HepG2 (cell line): ENCODE measurements at regions not wholly inside any gene's neighbourhood (a gene's known extent, or its start where the extent isn't known, plus 50 kb on each side); places are given as distances from the start of the nearest gene placed in this dataset.
"Not testable (repeated sequence)": the region's sequence is repeated elsewhere in the genome, so short reads cannot be mapped to it uniquely, and the experiment has no call there.

Experiments
- ATAC-seq: fragments of 200-7000 bp; cut with Tn5 transposase; 3 replicates; pipeline ENCODE4 v1.9.1; 2020; ENCODE audit warnings: mild to moderate bottlenecking, moderate library complexity
- BruUV-seq: library from RNA; stranded (reverse); fragments of 400-500 nt; replicated peaks from 2 replicates; lab custom pipeline; 2021; lab: Mats Ljungman, UMichigan
- CTCF ChIA-PET: fragments of 300-600 bp; formaldehyde crosslinking; extraction: SDS; loops from one replicate; lab custom pipeline; 2021; ENCODE audit warnings: low total read pairs, inconsistent platforms, low intra/inter-chr PET ratio; lab: Yijun Ruan, JAX
- POLR2A ChIA-PET: fragments of 350-600 bp; sonication (Branson Sonifier 250); formaldehyde crosslinking; loops from one replicate; lab custom pipeline; 2020; ENCODE audit warnings: antibody characterized with exemption, inconsistent platforms; lab: Yijun Ruan, JAX
- DNase-seq: peaks from one replicate; pipeline ENCODE4 v3.0.0-alpha.2; 2015; ENCODE audit warnings: low spot score
- FAIRE-seq: peaks from 3 replicates; lab custom pipeline; 2011; peaks lifted over from hg19 to GRCh38; lab: Jason Lieb, UNC
- H2AFZ ChIP-seq: one replicate; pipeline ENCODE4 v1.6.1; 2011; ENCODE audit warnings: low read length, inconsistent platforms
- H3K27ac ChIP-seq: fragments of 300-600 bp; 3 replicates; pipeline ENCODE4 v1.8.0; 2011; ENCODE audit warnings: mixed run types, mild to moderate bottlenecking, mixed read lengths, low read length, inconsistent platforms; ENCODE audit not compliant: insufficient read depth; ENCODE audit errors: extremely low read length
- H3K27me3 ChIP-seq, 2 experiments: fragments of 200-600 bp in 1 of 2; 2 replicates in 1 of 2; 3 replicates in 1 of 2; pipeline versions ENCODE4 v1.6.0 to v1.8.0; 2011; ENCODE audit warnings: low read length in 2 of 2, mild to moderate bottlenecking in 2 of 2, moderate library complexity in 2 of 2, inconsistent platforms in 1 of 2; ENCODE audit not compliant: insufficient read depth in 2 of 2, control insufficient read depth in 1 of 2
- H3K36me3 ChIP-seq, 2 experiments: fragments of 200-600 bp in 1 of 2; replicated peaks in 1 of 2; 2 replicates in 1 of 2; 3 replicates in 1 of 2; pipeline versions ENCODE4 v1.5.1 to v1.8.0; 2011; ENCODE audit warnings: low read length in 2 of 2, inconsistent platforms in 1 of 2; ENCODE audit not compliant: insufficient read depth in 2 of 2, control insufficient read depth in 1 of 2
- H3K4me1 ChIP-seq: 2 replicates; pipeline ENCODE4 v1.5.1; 2012; ENCODE audit warnings: low read length, inconsistent platforms; ENCODE audit not compliant: insufficient read depth
- H3K4me2 ChIP-seq: 2 replicates; pipeline ENCODE4 v1.6.0; 2011; ENCODE audit warnings: low read depth, low read length, inconsistent platforms
- H3K4me3 ChIP-seq, 3 experiments: fragments of 200-600 bp in 1 of 3; sonication (generic), shearing (Covaris generic) in 1 of 3; replicated peaks in 1 of 3; 2 replicates each; pipeline ENCODE4 v1.5.1; 2011 to 2016; ENCODE audit warnings: low read length in 3 of 3, inconsistent platforms in 2 of 3, low read depth in 2 of 3, mild to moderate bottlenecking in 2 of 3, control low read depth in 1 of 3, mixed read lengths in 1 of 3; ENCODE audit not compliant: insufficient read depth in 1 of 3
- H3K79me2 ChIP-seq: one replicate; pipeline ENCODE4 v1.6.1; 2011; ENCODE audit warnings: low read length, inconsistent platforms; ENCODE audit not compliant: insufficient read depth
- H3K9ac ChIP-seq: 2 replicates; pipeline ENCODE4 v1.6.0; 2011; ENCODE audit warnings: mild to moderate bottlenecking, low read depth, low read length, inconsistent platforms; ENCODE audit not compliant: insufficient read depth
- H3K9me3 ChIP-seq: 2 replicates; pipeline ENCODE4 v1.5.1; 2012; ENCODE audit warnings: mild to moderate bottlenecking, low read length
- H4K20me1 ChIP-seq: 2 replicates; pipeline ENCODE4 v1.6.0; 2011; ENCODE audit warnings: inconsistent platforms, mild to moderate bottlenecking, low read length, moderate library complexity; ENCODE audit not compliant: insufficient read depth
- ETV6 ChIP-seq: sonication (generic); formaldehyde crosslinking; conservative IDR thresholded peaks from 2 replicates; pipeline ENCODE4 v1.4.0; 2020; ENCODE audit warnings: missing genetic modification reagents
- LCORL ChIP-seq, 2 experiments: fragments of 450-650 bp in 1 of 2; sonication (generic) in 1 of 2; formaldehyde crosslinking in 1 of 2; IDR thresholded peaks; 2 replicates each; pipeline versions ENCODE4 v1.5.0 to v1.6.1; 2017 to 2020; ENCODE audit warnings: antibody characterized with exemption in 1 of 2, missing genetic modification reagents in 1 of 2
- MAFG ChIP-seq: sonication (generic); formaldehyde crosslinking; IDR thresholded peaks from 2 replicates; pipeline ENCODE4 v1.5.1; 2020; ENCODE audit warnings: mild to moderate bottlenecking, missing genetic modification reagents
- SNAI1 ChIP-seq: sonication (generic); formaldehyde crosslinking; IDR thresholded peaks from 2 replicates; pipeline ENCODE4 v1.5.0; 2020; ENCODE audit warnings: mild to moderate bottlenecking, missing genetic modification reagents, borderline replicate concordance
- SSRP1 ChIP-seq: IDR thresholded peaks from 2 replicates; pipeline ENCODE4 v1.6.1; 2016; ENCODE audit warnings: control low read depth
- ZBTB39 ChIP-seq: sonication (generic); formaldehyde crosslinking; IDR thresholded peaks from 2 replicates; pipeline ENCODE4 v1.5.0; 2020; ENCODE audit warnings: missing genetic modification reagents
- ZNF737 ChIP-seq: sonication (generic); formaldehyde crosslinking; IDR thresholded peaks from 2 replicates; pipeline ENCODE4 v1.5.0; 2020; ENCODE audit warnings: missing genetic modification reagents, mild to moderate bottlenecking, borderline replicate concordance
- WGBS: methylation state at CpG from one replicate; pipeline ENCODE4 v1.1.6; 2017; ENCODE audit warnings: low lambda C conversion rate; 5-methylcytosine and 5-hydroxymethylcytosine counted together
- in situ Hi-C: cut with HindIII; loops from 2 replicates; pipeline ENCODE4 v1.10.0; 2017; ENCODE audit warnings: low pct_unique_long_range_greater_than_20kb; ENCODE audit not compliant: extremely low pct_ligation_motif_present
- intact Hi-C: fragments of 100-400 bp; cut with micrococcal nuclease; formaldehyde crosslinking; loops from one replicate; pipeline ENCODE4 v1.10.0; 2022; ENCODE audit not compliant: unreplicated experiment
- TF ChIP-seq, protein P1 (sequence below): sonication (generic); formaldehyde crosslinking; IDR thresholded peaks from 2 replicates; pipeline ENCODE4 v1.5.1; 2020; ENCODE audit warnings: mild to moderate bottlenecking, moderate library complexity, missing genetic modification reagents
- TF ChIP-seq, protein P2 (sequence below): sonication (generic); formaldehyde crosslinking; IDR thresholded peaks from 2 replicates; pipeline ENCODE4 v1.5.0; 2020; ENCODE audit warnings: mild to moderate bottlenecking, missing genetic modification reagents

GRCh38 chr1:147103416-147104155 is 68.7 kb downstream of the PRKAB2 start:
- H3K4me2 ChIP-seq, H4K20me1 ChIP-seq, H2AFZ ChIP-seq, ATAC-seq, POLR2A ChIA-PET, H3K79me2 ChIP-seq, H3K9me3 ChIP-seq, DNase-seq, H3K27me3 ChIP-seq, BruUV-seq, H3K4me3 ChIP-seq, H3K9ac ChIP-seq, H3K27ac ChIP-seq, intact Hi-C loops, CTCF ChIA-PET, H3K4me1 ChIP-seq, H3K36me3 ChIP-seq, FAIRE-seq, in situ Hi-C loops: not testable (repeated sequence)
- 12% methylated on average over 5 of the region's 5 CpGs for WGBS

- in situ Hi-C loops: no loop called here
- CTCF ChIA-PET: no interaction called here
- intact Hi-C loops: no loop called here
- TF ChIP-seq ETV6 (CRISPR knock-in tag) (no peak), ZBTB39 (no peak), SNAI1 (no peak), MAFG (CRISPR knock-in tag) (no peak), SSRP1 (CRISPR knock-in tag) (no peak), ZNF737 (CRISPR knock-in tag) (no peak), LCORL (IDR thresholded peaks at IDR 0.05) (no peak), LCORL (CRISPR knock-in tag; IDR thresholded peaks at IDR 0.05) (no peak)
- TF ChIP-seq, protein P1, sequence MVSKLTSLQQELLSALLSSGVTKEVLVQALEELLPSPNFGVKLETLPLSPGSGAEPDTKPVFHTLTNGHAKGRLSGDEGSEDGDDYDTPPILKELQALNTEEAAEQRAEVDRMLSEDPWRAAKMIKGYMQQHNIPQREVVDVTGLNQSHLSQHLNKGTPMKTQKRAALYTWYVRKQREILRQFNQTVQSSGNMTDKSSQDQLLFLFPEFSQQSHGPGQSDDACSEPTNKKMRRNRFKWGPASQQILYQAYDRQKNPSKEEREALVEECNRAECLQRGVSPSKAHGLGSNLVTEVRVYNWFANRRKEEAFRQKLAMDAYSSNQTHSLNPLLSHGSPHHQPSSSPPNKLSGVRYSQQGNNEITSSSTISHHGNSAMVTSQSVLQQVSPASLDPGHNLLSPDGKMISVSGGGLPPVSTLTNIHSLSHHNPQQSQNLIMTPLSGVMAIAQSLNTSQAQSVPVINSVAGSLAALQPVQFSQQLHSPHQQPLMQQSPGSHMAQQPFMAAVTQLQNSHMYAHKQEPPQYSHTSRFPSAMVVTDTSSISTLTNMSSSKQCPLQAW: no peak
- TF ChIP-seq, protein P2, sequence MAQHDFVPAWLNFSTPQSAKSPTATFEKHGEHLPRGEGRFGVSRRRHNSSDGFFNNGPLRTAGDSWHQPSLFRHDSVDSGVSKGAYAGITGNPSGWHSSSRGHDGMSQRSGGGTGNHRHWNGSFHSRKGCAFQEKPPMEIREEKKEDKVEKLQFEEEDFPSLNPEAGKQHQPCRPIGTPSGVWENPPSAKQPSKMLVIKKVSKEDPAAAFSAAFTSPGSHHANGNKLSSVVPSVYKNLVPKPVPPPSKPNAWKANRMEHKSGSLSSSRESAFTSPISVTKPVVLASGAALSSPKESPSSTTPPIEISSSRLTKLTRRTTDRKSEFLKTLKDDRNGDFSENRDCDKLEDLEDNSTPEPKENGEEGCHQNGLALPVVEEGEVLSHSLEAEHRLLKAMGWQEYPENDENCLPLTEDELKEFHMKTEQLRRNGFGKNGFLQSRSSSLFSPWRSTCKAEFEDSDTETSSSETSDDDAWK (CRISPR knock-in tag): no peak
These were observed 73.1 kb downstream of the PRKAB2 start for GRCh38 chr1:147099192-147099591.

More at GRCh38 chr1:147099192-147099591, 73.1 kb downstream of the PRKAB2 start:
- H4K20me1 ChIP-seq: no peaks in the 10 kb centered on the region
- POLR2A ChIA-PET: no interaction called here
- H3K79me2 ChIP-seq: no peaks in the 10 kb centered on the region
- no peak overlapping the region for H3K27ac ChIP-seq
- H3K36me3 ChIP-seq: no peaks in the 10 kb centered on the region
- H3K9ac ChIP-seq: no peak overlapping the region
- BruUV-seq: no TSS peak
- no peak overlapping the region for H3K4me3 ChIP-seq
- no peaks in the 10 kb centered on the region; the same call in 1 of the 2 replicates for H3K9me3 ChIP-seq
- no peak overlapping the region for H2AFZ ChIP-seq
- 43% methylated on average over 2 of the region's 6 CpGs for WGBS
- H3K4me1 ChIP-seq: no peaks in the 10 kb centered on the region
- ATAC-seq: no peak
- peaks cover 0 to 14% of the 10 kb centered on the region in 2 experiments; a peak in 3 of 5 replicates for H3K27me3 ChIP-seq
- FAIRE-seq: no peak
- H3K4me2 ChIP-seq: no peak overlapping the region
- DNase-seq: no peak
